HEK293 (cell line): ENCODE measurements at regions not wholly inside any gene's neighbourhood (a gene's known extent, or its start where the extent isn't known, plus 50 kb on each side); places are given as distances from the start of the nearest gene placed in this dataset.

Experiments
- CTCF ChIA-PET: fragments of 350-600 bp; formaldehyde crosslinking; extraction: SDS; loops from one replicate; lab custom pipeline; 2021; ENCODE audit warnings: antibody characterized with exemption; lab: Yijun Ruan, JAX
- POLR2A ChIA-PET: fragments of 300-600 bp; formaldehyde crosslinking; extraction: SDS; loops from one replicate; lab custom pipeline; 2020; ENCODE audit warnings: antibody characterized with exemption, inconsistent platforms; lab: Yijun Ruan, JAX
- H3K27ac ChIP-seq: fragments of 200-500 bp; sonication (Bioruptor generic); 2 replicates; pipeline ENCODE4 v1.5.1; 2014; ENCODE audit warnings: low read depth, low read length, control low read depth, inconsistent platforms; ENCODE audit errors: extremely low read depth
- H3K36me3 ChIP-seq, 2 experiments: fragments of 200-500 bp in 1 of 2; sonication (Bioruptor generic) in 1 of 2; 1 replicate in 1 of 2; 2 replicates in 1 of 2; pipeline ENCODE4 v1.5.1; 2014 to 2017; ENCODE audit warnings: inconsistent platforms in 2 of 2, low read length in 2 of 2; ENCODE audit not compliant: control insufficient read depth in 2 of 2, insufficient read depth in 1 of 2
- H3K4me1 ChIP-seq: fragments of 200-500 bp; sonication (Bioruptor generic); 2 replicates; pipeline ENCODE4 v1.5.1; 2014; ENCODE audit warnings: mild to moderate bottlenecking, low read length, inconsistent platforms; ENCODE audit not compliant: control insufficient read depth, insufficient read depth
- H3K4me3 ChIP-seq: 2 replicates; pipeline ENCODE4 v1.5.1; 2011; ENCODE audit warnings: low read depth, mild to moderate bottlenecking, control low read depth, low read length, moderate library complexity
- H3K9me3 ChIP-seq: fragments of 200-500 bp; sonication (Bioruptor generic); 2 replicates; pipeline ENCODE4 v1.5.1; 2014; ENCODE audit warnings: low read depth, low read length, inconsistent platforms; ENCODE audit not compliant: control insufficient read depth, insufficient read depth
- ELK4 ChIP-seq: IDR thresholded peaks from 2 replicates; pipeline ENCODE4 v1.6.1; 2011; ENCODE audit warnings: mild to moderate bottlenecking, low read depth, low read length, borderline replicate concordance
- MZF1 ChIP-seq: fragments of 450-650 bp; formaldehyde crosslinking; IDR thresholded peaks from 2 replicates; pipeline ENCODE4 v1.5.1; 2017; ENCODE audit warnings: missing biosample characterization, missing genetic modification characterization, borderline replicate concordance
- PRDM10 ChIP-seq: fragments of 450-650 bp; formaldehyde crosslinking; IDR thresholded peaks from 2 replicates; pipeline ENCODE4 v1.5.1; 2016; ENCODE audit warnings: missing biosample characterization, missing genetic modification characterization
- ZBTB20 ChIP-seq: fragments of 450-650 bp; formaldehyde crosslinking; IDR thresholded peaks from 2 replicates; pipeline ENCODE4 v1.5.1; 2016; ENCODE audit warnings: missing biosample characterization, missing genetic modification characterization
- ZBTB44 ChIP-seq: fragments of 450-650 bp; IDR thresholded peaks from 2 replicates; pipeline ENCODE4 v1.5.1; 2018; ENCODE audit warnings: missing biosample characterization, mild to moderate bottlenecking, missing genetic modification characterization
- ZNF114 ChIP-seq: fragments of 450-650 bp; formaldehyde crosslinking; IDR thresholded peaks from 2 replicates; pipeline ENCODE4 v1.5.0; 2017; ENCODE audit warnings: missing biosample characterization, missing genetic modification characterization
- ZNF146 ChIP-seq: fragments of 450-650 bp; formaldehyde crosslinking; IDR thresholded peaks from 2 replicates; pipeline ENCODE4 v1.5.1; 2016; ENCODE audit warnings: missing biosample characterization, missing genetic modification characterization
- ZNF214 ChIP-seq: fragments of 450-650 bp; formaldehyde crosslinking; IDR thresholded peaks from 2 replicates; pipeline ENCODE4 v1.5.1; 2017; ENCODE audit warnings: missing biosample characterization, mild to moderate bottlenecking, missing genetic modification characterization, borderline replicate concordance
- ZNF394 ChIP-seq: fragments of 450-650 bp; formaldehyde crosslinking; IDR thresholded peaks from 2 replicates; pipeline ENCODE4 v1.5.1; 2016; ENCODE audit warnings: missing biosample characterization, missing genetic modification characterization, mild to moderate bottlenecking, moderate library complexity, borderline replicate concordance
- ZNF513 ChIP-seq: fragments of 450-650 bp; IDR thresholded peaks from 2 replicates; pipeline ENCODE4 v1.5.1; 2018; ENCODE audit warnings: missing biosample characterization, missing genetic modification characterization
- ZNF530 ChIP-seq: fragments of 450-650 bp; formaldehyde crosslinking; IDR thresholded peaks from 2 replicates; pipeline ENCODE4 v1.5.1; 2016; ENCODE audit warnings: low read depth, missing biosample characterization, missing genetic modification characterization
- ZNF623 ChIP-seq: fragments of 450-650 bp; formaldehyde crosslinking; IDR thresholded peaks from 2 replicates; pipeline ENCODE4 v1.5.1; 2016; ENCODE audit warnings: missing biosample characterization, missing genetic modification characterization
- ZSCAN18 ChIP-seq: fragments of 450-650 bp; formaldehyde crosslinking; IDR thresholded peaks from 2 replicates; pipeline ENCODE4 v1.5.1; 2016; ENCODE audit warnings: missing biosample characterization, missing genetic modification characterization

- no peak for TF ChIP-seq MZF1 (tag by site-specific recombination)
Observed at GRCh38 chr12:105457026-105457425, 126.5 kb downstream of the C12orf75 start (continued).

GRCh38 chr12:105459760-105460330, 129.4 kb downstream of the C12orf75 start:
- no peaks in the 10 kb centered on the region for H3K9me3 ChIP-seq
- H3K4me3 ChIP-seq = no peak overlapping the region
- TF ChIP-seq ZSCAN18 = no peak
- TF ChIP-seq ZNF394 (tag by site-specific recombination) = no peak
- no peak for TF ChIP-seq ZNF513 (tag by site-specific recombination)
- TF ChIP-seq ZNF623 (tag by site-specific recombination) = no peak
- no peak for TF ChIP-seq ZNF146
- TF ChIP-seq PRDM10 (tag by site-specific recombination) = no peak
- no peak for TF ChIP-seq ZNF530 (tag by site-specific recombination)
- no peak for TF ChIP-seq ZBTB20 (tag by site-specific recombination)
- TF ChIP-seq MZF1 (tag by site-specific recombination) = no peak
- no peak for TF ChIP-seq ELK4
- TF ChIP-seq ZNF114 (tag by site-specific recombination) = no peak
- no peak for TF ChIP-seq ZBTB44
- no peak for TF ChIP-seq ZNF214
- H3K36me3 ChIP-seq = no peaks in the 10 kb centered on the region
- ChIA-PET CTCF (no interaction called here), POLR2A (interaction anchor here (1.6 kb wide), 1 partner anchor 14 kb away, joined by 6 read pairs; no protein-coding TSS in a partner anchor)
- H3K4me1 ChIP-seq = no peaks in the 10 kb centered on the region
- H3K27ac ChIP-seq = no peak overlapping the region
